DOHH2 (cell line): ENCODE measurements at regions not wholly inside any gene's neighbourhood (a gene's known extent, or its start where the extent isn't known, plus 50 kb on each side); places are given as distances from the start of the nearest gene placed in this dataset.

Experiments
- H3F3A ChIP-seq: fragments of 200-600 bp; sonication (generic), shearing (Covaris generic); 2 replicates; pipeline ENCODE4 v1.6.0; 2016; ENCODE audit warnings: antibody characterized with exemption, mild to moderate bottlenecking; ENCODE audit not compliant: control insufficient read depth, insufficient read depth
- H3K27ac ChIP-seq: fragments of 200-600 bp; sonication (generic); 2 replicates; pipeline ENCODE4 v1.5.1; 2014; ENCODE audit warnings: low read depth, mild to moderate bottlenecking, low read length, moderate library complexity
- H3K27me3 ChIP-seq: fragments of 200-600 bp; sonication (generic); 2 replicates; pipeline ENCODE4 v1.6.1; 2014; ENCODE audit warnings: mild to moderate bottlenecking, low read length, mixed read lengths; ENCODE audit not compliant: control insufficient read depth
- H3K36me3 ChIP-seq: fragments of 200-600 bp; sonication (generic); 2 replicates; pipeline ENCODE4 v1.6.1; 2014; ENCODE audit warnings: mild to moderate bottlenecking, low read length, moderate library complexity, mixed read lengths; ENCODE audit not compliant: control insufficient read depth
- H3K4me1 ChIP-seq: fragments of 200-600 bp; sonication (generic); 2 replicates; pipeline ENCODE4 v1.6.1; 2014; ENCODE audit warnings: mild to moderate bottlenecking, low read length, mixed read lengths; ENCODE audit not compliant: control insufficient read depth
- H3K4me2 ChIP-seq: fragments of 200-600 bp; sonication (generic); 2 replicates; pipeline ENCODE4 v1.6.0; 2014; ENCODE audit warnings: mild to moderate bottlenecking, low read length, moderate library complexity
- H3K4me3 ChIP-seq: fragments of 200-600 bp; sonication (generic); 2 replicates; pipeline ENCODE4 v1.5.1; 2014; ENCODE audit warnings: mild to moderate bottlenecking, low read length, mixed read lengths
- H3K79me2 ChIP-seq: fragments of 200-600 bp; sonication (generic); 2 replicates; pipeline ENCODE4 v1.6.1; 2014; ENCODE audit warnings: mild to moderate bottlenecking, low read length, mixed read lengths; ENCODE audit not compliant: control insufficient read depth
- H3K9me2 ChIP-seq: fragments of 200-600 bp; sonication (generic); replicated peaks from 2 replicates; pipeline ENCODE4 v1.6.1; 2014; ENCODE audit warnings: mild to moderate bottlenecking, low read length, mixed read lengths; ENCODE audit not compliant: control insufficient read depth
- H3K9me3 ChIP-seq: fragments of 200-600 bp; sonication (generic); 2 replicates; pipeline ENCODE4 v1.6.1; 2014; ENCODE audit warnings: antibody characterized with exemption, low read length, mixed read lengths; ENCODE audit not compliant: control insufficient read depth, insufficient read depth
- H4K20me1 ChIP-seq: fragments of 200-600 bp; sonication (generic); 2 replicates; pipeline ENCODE4 v1.6.0; 2014; ENCODE audit warnings: low read depth, mild to moderate bottlenecking, antibody characterized with exemption, low read length, moderate library complexity; ENCODE audit not compliant: control insufficient read depth, insufficient read depth
- CTCF ChIP-seq: fragments of 200-600 bp; sonication (generic); IDR thresholded peaks from one replicate; pipeline ENCODE4 v1.5.1; 2014; ENCODE audit warnings: antibody characterized with exemption, mild to moderate bottlenecking, low read depth, low read length; ENCODE audit not compliant: poor library complexity, severe bottlenecking
- EZH2phosphoT487 ChIP-seq: fragments of 200-600 bp; sonication (generic); IDR thresholded peaks from 2 replicates; pipeline ENCODE4 v1.6.1; 2017; ENCODE audit warnings: borderline replicate concordance, mild to moderate bottlenecking, antibody characterized with exemption, low read length, moderate library complexity, mixed read lengths

GRCh38 chr7:155205368-155206317, 92.0 kb upstream of the INSIG1 start:
- Histone ChIP-seq H3K27ac (peak overlapping the region; percentile 97), H3K4me3 (peak overlapping the region; percentile 92), H3K9me2 (no peaks in the 10 kb centered on the region)

GRCh38 chr7:155206318-155207020, 91.2 kb upstream of the INSIG1 start:
- no peaks in the 10 kb centered on the region for H4K20me1 ChIP-seq
- no peaks in the 10 kb centered on the region for H3K9me2 ChIP-seq
- no peaks in the 10 kb centered on the region for H3K79me2 ChIP-seq
- H3K4me1 ChIP-seq: peaks cover 61% of the 10 kb centered on the region
- peak overlapping the region; percentile 92 for H3K4me3 ChIP-seq
- H3K36me3 ChIP-seq: peaks cover 9% of the 10 kb centered on the region
- peak overlapping the region; percentile 97 for H3K27ac ChIP-seq
- no peak for TF ChIP-seq EZH2phosphoT487
- no peak for TF ChIP-seq CTCF
- no peaks in the 10 kb centered on the region for H3K27me3 ChIP-seq
- H3F3A ChIP-seq: peaks cover 3% of the 10 kb centered on the region
- peaks cover 7% of the 10 kb centered on the region; the same call in 1 of the 2 replicates for H3K9me3 ChIP-seq
- peak overlapping the region; percentile 96 for H3K4me2 ChIP-seq

More at GRCh38 chr7:155205368-155206317, 92.0 kb upstream of the INSIG1 start:
- Histone ChIP-seq H4K20me1 (no peaks in the 10 kb centered on the region), H3K27me3 (no peaks in the 10 kb centered on the region), H3K4me1 (peaks cover 59% of the 10 kb centered on the region), H3K36me3 (peaks cover 9% of the 10 kb centered on the region), H3K4me2 (peak overlapping the region; percentile 96), H3F3A (peaks cover 3% of the 10 kb centered on the region), H3K79me2 (no peaks in the 10 kb centered on the region), H3K9me3 (peaks cover 7% of the 10 kb centered on the region; the same call in 1 of the 2 replicates)
- no peak for TF ChIP-seq EZH2phosphoT487
- TF ChIP-seq CTCF: no peak

GRCh38 chr7:155207326-155208002, 90.2 kb upstream of the INSIG1 start:
- Histone ChIP-seq H3K4me2 (peak overlapping the region; percentile 96), H3K4me3 (0 out of 2 replicates have a peak overlapping the region, but pooled peaks have one; percentile 92), H3K9me2 (no peaks in the 10 kb centered on the region), H3K79me2 (no peaks in the 10 kb centered on the region), H3K9me3 (peaks cover 7% of the 10 kb centered on the region; the same call in 1 of the 2 replicates), H3K27me3 (no peaks in the 10 kb centered on the region), H3F3A (peaks cover 3% of the 10 kb centered on the region), H3K4me1 (peaks cover 61% of the 10 kb centered on the region), H4K20me1 (no peaks in the 10 kb centered on the region), H3K27ac (peak overlapping the region; percentile 97), H3K36me3 (peaks cover 9% of the 10 kb centered on the region)
- no peak for TF ChIP-seq EZH2phosphoT487
- TF ChIP-seq CTCF: no peak
